ENCODE measurements at regions not wholly inside any gene's neighbourhood (a gene's known extent, or its start where the extent isn't known, plus 50 kb on each side); places are given as distances from the start of the nearest gene placed in this dataset.

DNA sequence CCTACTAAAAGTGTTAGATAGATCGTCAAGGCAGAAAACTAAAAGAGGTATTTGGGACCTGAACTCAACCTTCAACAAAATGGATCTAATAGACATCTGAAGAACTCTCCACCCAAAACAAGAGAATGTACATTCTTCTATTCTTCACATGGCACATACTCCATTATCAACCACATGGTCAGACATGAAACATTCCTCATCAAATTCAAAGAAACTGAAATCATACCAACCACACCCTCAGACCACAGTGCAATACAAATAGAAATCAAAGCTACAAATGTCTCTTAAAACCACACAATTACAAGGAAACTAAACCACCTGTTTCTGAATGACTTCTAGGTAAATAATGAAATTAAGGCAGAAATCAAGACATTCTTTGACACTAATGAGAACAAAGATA, 984.1 kb upstream of the GBE1 start:
- intact Hi-C loops (cut with DNase I; ENCODE audit: low total_unique reads) (no loop called here), in situ Hi-C loops (cut with MboI; ENCODE audit: low sequenced_read_pairs in 4 of 4) (no loop called here)
- no peak overlapping the region for H3K4me3 ChIP-seq
- no peak for ATAC-seq
- no peaks in the 10 kb centered on the region for H3K36me3 ChIP-seq
- TF ChIP-seq, protein P1, sequence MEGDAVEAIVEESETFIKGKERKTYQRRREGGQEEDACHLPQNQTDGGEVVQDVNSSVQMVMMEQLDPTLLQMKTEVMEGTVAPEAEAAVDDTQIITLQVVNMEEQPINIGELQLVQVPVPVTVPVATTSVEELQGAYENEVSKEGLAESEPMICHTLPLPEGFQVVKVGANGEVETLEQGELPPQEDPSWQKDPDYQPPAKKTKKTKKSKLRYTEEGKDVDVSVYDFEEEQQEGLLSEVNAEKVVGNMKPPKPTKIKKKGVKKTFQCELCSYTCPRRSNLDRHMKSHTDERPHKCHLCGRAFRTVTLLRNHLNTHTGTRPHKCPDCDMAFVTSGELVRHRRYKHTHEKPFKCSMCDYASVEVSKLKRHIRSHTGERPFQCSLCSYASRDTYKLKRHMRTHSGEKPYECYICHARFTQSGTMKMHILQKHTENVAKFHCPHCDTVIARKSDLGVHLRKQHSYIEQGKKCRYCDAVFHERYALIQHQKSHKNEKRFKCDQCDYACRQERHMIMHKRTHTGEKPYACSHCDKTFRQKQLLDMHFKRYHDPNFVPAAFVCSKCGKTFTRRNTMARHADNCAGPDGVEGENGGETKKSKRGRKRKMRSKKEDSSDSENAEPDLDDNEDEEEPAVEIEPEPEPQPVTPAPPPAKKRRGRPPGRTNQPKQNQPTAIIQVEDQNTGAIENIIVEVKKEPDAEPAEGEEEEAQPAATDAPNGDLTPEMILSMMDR (IDR thresholded peaks at IDR 0.05 in 4 of 5, conservative IDR thresholded peaks at IDR 0.05 in 1 of 5), result no peak
- no peak for TF ChIP-seq POLR2A (IDR thresholded peaks at IDR 0.05)
- DNase-seq, result no peak
- no peaks in the 10 kb centered on the region for H3K9me3 ChIP-seq
- H3K27me3 ChIP-seq, result no peaks in the 10 kb centered on the region
- H3K4me1 ChIP-seq, result no peaks in the 10 kb centered on the region
- no peak overlapping the region for H3K27ac ChIP-seq

DNA sequence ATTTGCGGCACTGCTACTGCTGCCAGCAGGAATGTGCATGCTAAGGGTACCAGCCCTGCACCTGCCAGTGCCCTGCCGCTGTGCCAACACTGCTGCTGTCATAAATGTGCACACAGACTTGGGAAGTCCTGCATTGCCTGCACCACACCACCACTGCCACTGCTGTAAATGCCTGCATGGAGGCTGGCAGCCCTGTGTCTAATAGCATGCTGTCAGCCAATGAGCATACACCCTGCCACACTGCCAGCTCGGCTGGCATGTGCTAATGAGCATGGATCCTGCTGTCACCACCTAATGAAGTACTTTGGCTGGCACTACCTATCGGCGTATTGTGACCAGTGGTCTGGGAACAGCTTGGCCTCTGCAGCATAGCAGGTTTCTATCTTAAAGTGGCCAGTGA, 981.8 kb upstream of the GBE1 start:
- Histone ChIP-seq H3K4me3 (no peak overlapping the region), H3K27me3 (no peaks in the 10 kb centered on the region), H3K9me3 (no peaks in the 10 kb centered on the region), H3K4me1 (no peaks in the 10 kb centered on the region), H3K36me3 (no peaks in the 10 kb centered on the region), H3K27ac (no peak overlapping the region)
- intact Hi-C loops (cut with DNase I; ENCODE audit: low total_unique reads) (no loop called here), in situ Hi-C loops (cut with MboI; ENCODE audit: low sequenced_read_pairs in 4 of 4) (no loop called here)
- ATAC-seq, result no peak
- TF ChIP-seq POLR2A (IDR thresholded peaks at IDR 0.05), result no peak
- TF ChIP-seq, protein P1 (IDR thresholded peaks at IDR 0.05 in 4 of 5, conservative IDR thresholded peaks at IDR 0.05 in 1 of 5), result no peak
- DNase-seq, result no peak

DNA sequence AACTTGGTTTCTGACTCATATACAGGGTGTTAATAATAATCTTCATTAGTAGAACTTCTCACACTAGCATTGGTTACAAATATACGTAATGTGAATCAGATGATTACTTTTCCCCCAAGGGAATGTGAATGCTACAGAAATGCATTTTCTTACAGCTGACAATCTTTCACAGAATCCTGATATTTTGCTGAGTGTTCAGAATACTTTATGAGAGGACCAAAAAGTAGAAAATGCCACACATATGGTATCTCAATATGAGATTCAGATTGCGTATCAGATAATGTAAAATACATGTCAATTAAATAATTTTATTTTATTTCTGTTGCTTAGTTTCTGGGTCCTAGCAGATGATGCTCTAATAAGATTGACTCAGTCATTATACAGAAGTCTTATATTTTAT, 979.9 kb upstream of the GBE1 start:
- H3K4me1 ChIP-seq, result no peaks in the 10 kb centered on the region
- no peak for TF ChIP-seq POLR2A (IDR thresholded peaks at IDR 0.05)
- TF ChIP-seq, protein P1 (IDR thresholded peaks at IDR 0.05 in 4 of 5, conservative IDR thresholded peaks at IDR 0.05 in 1 of 5), result no peak
- ATAC-seq (no peak), DNase-seq (no peak)
- no peaks in the 10 kb centered on the region for H3K27me3 ChIP-seq
- no peaks in the 10 kb centered on the region for H3K36me3 ChIP-seq
- no peak overlapping the region for H3K27ac ChIP-seq
- H3K4me3 ChIP-seq, result no peak overlapping the region
- intact Hi-C loops (cut with DNase I; ENCODE audit: low total_unique reads) (no loop called here), in situ Hi-C loops (cut with MboI; ENCODE audit: low sequenced_read_pairs in 4 of 4) (no loop called here)
- no peaks in the 10 kb centered on the region for H3K9me3 ChIP-seq

- ATAC-seq (no peak), DNase-seq (no peak)
- no peak overlapping the region for H3K27ac ChIP-seq
- H3K4me3 ChIP-seq, result no peak overlapping the region
- in situ Hi-C loops (cut with MboI; ENCODE audit: low sequenced_read_pairs in 4 of 4), result no loop called here
- intact Hi-C loops (cut with DNase I; ENCODE audit: low total_unique reads), result no loop called here
- H3K27me3 ChIP-seq, result no peaks in the 10 kb centered on the region
- TF ChIP-seq, protein P1 (IDR thresholded peaks at IDR 0.05 in 4 of 5, conservative IDR thresholded peaks at IDR 0.05 in 1 of 5), result no peak
- TF ChIP-seq POLR2A (IDR thresholded peaks at IDR 0.05), result no peak
- no peaks in the 10 kb centered on the region for H3K36me3 ChIP-seq
- no peaks in the 10 kb centered on the region for H3K4me1 ChIP-seq
- no peaks in the 10 kb centered on the region for H3K9me3 ChIP-seq
Measured at GRCh38 chr3:82739390-82739789, 977.9 kb upstream of the GBE1 start.

DNA sequence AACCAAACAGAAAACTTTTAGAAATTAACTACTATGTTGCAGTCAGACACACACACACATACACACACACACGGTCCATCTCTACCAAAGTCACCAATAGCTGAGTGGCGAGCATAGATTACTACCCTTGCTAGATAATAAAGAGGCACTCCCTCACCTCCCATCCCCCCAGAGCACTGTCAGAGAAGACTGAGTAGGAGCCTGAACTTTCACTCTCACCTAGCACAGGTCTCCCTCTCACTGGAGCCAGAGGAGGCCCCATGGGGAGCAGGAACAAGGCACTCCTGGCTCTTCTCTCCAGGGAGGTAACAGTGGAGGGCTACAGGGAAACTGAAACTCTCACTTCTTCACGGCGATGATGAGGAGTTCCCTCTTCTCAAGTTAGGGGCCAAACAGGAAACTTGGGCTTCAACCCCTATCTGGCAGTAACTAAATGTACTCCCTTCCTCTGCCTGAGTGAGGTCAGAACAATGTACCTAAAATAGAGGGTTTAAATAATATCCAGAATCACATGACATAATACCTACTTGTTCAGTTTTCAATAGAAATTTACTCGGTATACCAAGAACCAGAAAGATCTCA, 975.3 kb upstream of the GBE1 start:
- Histone ChIP-seq H3K4me1 (no peaks in the 10 kb centered on the region), H3K27me3 (no peaks in the 10 kb centered on the region), H3K4me3 (no peak overlapping the region), H3K36me3 (no peaks in the 10 kb centered on the region), H3K27ac (no peak overlapping the region), H3K9me3 (no peaks in the 10 kb centered on the region)
- DNase-seq (no peak), ATAC-seq (no peak)
- in situ Hi-C loops (cut with MboI; ENCODE audit: low sequenced_read_pairs in 4 of 4), result no loop called here
- intact Hi-C loops (cut with DNase I; ENCODE audit: low total_unique reads), result no loop called here
- no peak for TF ChIP-seq POLR2A (IDR thresholded peaks at IDR 0.05)
- TF ChIP-seq, protein P1 (IDR thresholded peaks at IDR 0.05 in 4 of 5, conservative IDR thresholded peaks at IDR 0.05 in 1 of 5), result no peak
